GM23338 (cell line): ENCODE measurements at regions not wholly inside any gene's neighbourhood (a gene's known extent, or its start where the extent isn't known, plus 50 kb on each side); places are given as distances from the start of the nearest gene placed in this dataset.

Source experiments
- ATAC-seq: fragments of 200-7000 bp; cut with Tn5 transposase; 3 replicates; pipeline ENCODE4 v1.9.1; 2020
- DNase-seq: peaks from one replicate; pipeline ENCODE4 v3.0.0-alpha.2; 2015; ENCODE audit warnings: low spot score
- H2AFZ ChIP-seq: fragments of 200-600 bp; sonication (generic); 2 replicates; pipeline ENCODE4 v1.8.0; 2016; ENCODE audit warnings: antibody characterized with exemption, mild to moderate bottlenecking, moderate library complexity
- H3F3A ChIP-seq: fragments of 200-600 bp; sonication (generic); replicated peaks from 2 replicates; pipeline ENCODE4 v1.8.0; 2017; ENCODE audit warnings: antibody characterized with exemption, mixed run types, low read depth
- H3K27ac ChIP-seq: fragments of 200-600 bp; sonication (generic); 2 replicates; pipeline ENCODE4 v1.6.1; 2016; ENCODE audit warnings: low read depth
- H3K27me3 ChIP-seq: fragments of 200-600 bp; sonication (generic); 2 replicates; pipeline ENCODE4 v1.8.0; 2016; ENCODE audit warnings: mild to moderate bottlenecking, mixed run types, moderate library complexity; ENCODE audit not compliant: insufficient read depth
- H3K36me3 ChIP-seq: fragments of 200-600 bp; sonication (generic); 2 replicates; pipeline ENCODE4 v1.8.0; 2016; ENCODE audit warnings: mild to moderate bottlenecking; ENCODE audit not compliant: insufficient read depth
- H3K4me1 ChIP-seq: fragments of 200-600 bp; sonication (generic); 2 replicates; pipeline ENCODE4 v1.8.0; 2016; ENCODE audit warnings: mild to moderate bottlenecking, moderate library complexity; ENCODE audit not compliant: insufficient read depth
- H3K4me2 ChIP-seq: fragments of 200-600 bp; sonication (generic); 2 replicates; pipeline ENCODE4 v1.7.1; 2017; ENCODE audit warnings: mixed run types
- H3K4me3 ChIP-seq: fragments of 200-600 bp; sonication (generic); 2 replicates; pipeline ENCODE4 v1.6.1; 2016; ENCODE audit warnings: mixed run types
- H3K79me2 ChIP-seq: fragments of 200-600 bp; sonication (generic); replicated peaks from 2 replicates; pipeline ENCODE4 v1.8.0; 2017; ENCODE audit warnings: mild to moderate bottlenecking; ENCODE audit not compliant: insufficient read depth
- H3K9me2 ChIP-seq: fragments of 200-600 bp; sonication (generic); 2 replicates; pipeline ENCODE4 v1.8.0; 2017; ENCODE audit not compliant: insufficient read depth
- H4K20me1 ChIP-seq: fragments of 200-600 bp; sonication (generic); replicated peaks from 2 replicates; pipeline ENCODE4 v1.8.0; 2017; ENCODE audit warnings: mild to moderate bottlenecking; ENCODE audit not compliant: insufficient read depth
- H3K27ac Mint-ChIP-seq: 2 replicates; pipeline ENCODE4 v1.8.0; 2020; ENCODE audit warnings: inconsistent platforms, mild to moderate bottlenecking, moderate library complexity, mixed read lengths
- H3K27me3 Mint-ChIP-seq: 3 replicates; pipeline ENCODE4 v1.8.0; 2022; ENCODE audit warnings: low read depth, mild to moderate bottlenecking, moderate library complexity, mixed read lengths, inconsistent platforms; ENCODE audit not compliant: insufficient read depth, poor library complexity
- H3K36me3 Mint-ChIP-seq: 3 replicates; pipeline ENCODE4 v1.8.0; 2021; ENCODE audit warnings: low read depth, mild to moderate bottlenecking, inconsistent platforms, moderate library complexity, mixed read lengths
- H3K4me1 Mint-ChIP-seq: 3 replicates; pipeline ENCODE4 v1.8.0; 2020; ENCODE audit warnings: mild to moderate bottlenecking, inconsistent platforms, mixed read lengths
- H3K4me3 Mint-ChIP-seq: 3 replicates; pipeline ENCODE4 v1.8.0; 2021; ENCODE audit warnings: moderate library complexity, mild to moderate bottlenecking, inconsistent platforms, mixed read lengths
- H3K9me3 Mint-ChIP-seq: 3 replicates; pipeline ENCODE4 v1.8.0; 2020; ENCODE audit warnings: moderate library complexity, mild to moderate bottlenecking, inconsistent platforms, mixed read lengths
- CREB1 ChIP-seq: fragments of 250-450 bp; sonication (Bioruptor Pico); IDR thresholded peaks from 2 replicates; pipeline ENCODE4 v1.5.0; 2020; ENCODE audit warnings: low read depth, mild to moderate bottlenecking, moderate library complexity
- EZH2phosphoT487 ChIP-seq: fragments of 200-600 bp; sonication (generic); IDR thresholded peaks from one replicate; pipeline ENCODE4 v1.8.1; 2018; ENCODE audit warnings: antibody characterized with exemption; ENCODE audit not compliant: unreplicated experiment
- JUNB ChIP-seq: IDR thresholded peaks from one replicate; pipeline ENCODE4 v1.6.1; 2016; ENCODE audit warnings: antibody characterized with exemption; ENCODE audit not compliant: unreplicated experiment
- NANOG ChIP-seq: IDR thresholded peaks from 2 replicates; pipeline ENCODE4 v1.6.1; 2016; ENCODE audit warnings: antibody characterized with exemption, borderline replicate concordance
- POLR2AphosphoS5 ChIP-seq: IDR thresholded peaks from 2 replicates; pipeline ENCODE4 v1.6.1; 2016; ENCODE audit warnings: antibody characterized with exemption, low read depth
- STAT1 ChIP-seq: IDR thresholded peaks from one replicate; pipeline ENCODE4 v1.6.1; 2016; ENCODE audit warnings: antibody characterized with exemption; ENCODE audit not compliant: unreplicated experiment
- ZNF114 ChIP-seq: fragments of 250-450 bp; sonication (Bioruptor Pico); IDR thresholded peaks from 2 replicates; pipeline ENCODE4 v1.5.0; 2020; ENCODE audit warnings: mild to moderate bottlenecking, moderate library complexity
- TF ChIP-seq, protein P1 (sequence below): IDR thresholded peaks from one replicate; pipeline ENCODE4 v1.6.1; 2018; ENCODE audit warnings: antibody characterized with exemption; ENCODE audit not compliant: unreplicated experiment
- TF ChIP-seq, protein P2 (sequence below), 2 experiments: fragments of 200-600 bp in 1 of 2; sonication (generic) in 1 of 2; conservative IDR thresholded peaks; 2 replicates each; pipeline versions ENCODE4 v1.5.1 to v1.6.1; 2016 to 2017; ENCODE audit warnings: antibody characterized with exemption in 2 of 2, low read depth in 2 of 2, mild to moderate bottlenecking in 2 of 2, moderate library complexity in 1 of 2

DNA sequence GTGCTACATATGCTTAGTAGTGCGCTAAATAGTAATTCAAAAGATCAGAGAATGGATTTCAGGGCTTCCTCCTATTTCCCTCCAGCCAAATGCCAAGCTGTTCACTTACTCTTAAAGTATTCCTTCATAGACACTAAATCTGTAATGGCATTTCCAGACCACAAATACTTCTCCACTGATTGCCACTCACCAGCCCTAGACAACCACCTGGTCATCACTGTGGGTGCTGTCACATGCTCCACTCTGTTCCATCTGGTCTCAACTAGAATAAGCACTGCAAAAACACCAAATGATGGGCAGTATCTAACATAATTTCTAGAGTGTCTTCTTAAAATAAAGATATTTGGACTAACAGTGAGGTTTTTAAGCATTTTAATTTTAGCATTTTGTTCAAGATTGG is 341.3 kb downstream of the AASDHPPT start (continued):
- TF ChIP-seq, protein P1, sequence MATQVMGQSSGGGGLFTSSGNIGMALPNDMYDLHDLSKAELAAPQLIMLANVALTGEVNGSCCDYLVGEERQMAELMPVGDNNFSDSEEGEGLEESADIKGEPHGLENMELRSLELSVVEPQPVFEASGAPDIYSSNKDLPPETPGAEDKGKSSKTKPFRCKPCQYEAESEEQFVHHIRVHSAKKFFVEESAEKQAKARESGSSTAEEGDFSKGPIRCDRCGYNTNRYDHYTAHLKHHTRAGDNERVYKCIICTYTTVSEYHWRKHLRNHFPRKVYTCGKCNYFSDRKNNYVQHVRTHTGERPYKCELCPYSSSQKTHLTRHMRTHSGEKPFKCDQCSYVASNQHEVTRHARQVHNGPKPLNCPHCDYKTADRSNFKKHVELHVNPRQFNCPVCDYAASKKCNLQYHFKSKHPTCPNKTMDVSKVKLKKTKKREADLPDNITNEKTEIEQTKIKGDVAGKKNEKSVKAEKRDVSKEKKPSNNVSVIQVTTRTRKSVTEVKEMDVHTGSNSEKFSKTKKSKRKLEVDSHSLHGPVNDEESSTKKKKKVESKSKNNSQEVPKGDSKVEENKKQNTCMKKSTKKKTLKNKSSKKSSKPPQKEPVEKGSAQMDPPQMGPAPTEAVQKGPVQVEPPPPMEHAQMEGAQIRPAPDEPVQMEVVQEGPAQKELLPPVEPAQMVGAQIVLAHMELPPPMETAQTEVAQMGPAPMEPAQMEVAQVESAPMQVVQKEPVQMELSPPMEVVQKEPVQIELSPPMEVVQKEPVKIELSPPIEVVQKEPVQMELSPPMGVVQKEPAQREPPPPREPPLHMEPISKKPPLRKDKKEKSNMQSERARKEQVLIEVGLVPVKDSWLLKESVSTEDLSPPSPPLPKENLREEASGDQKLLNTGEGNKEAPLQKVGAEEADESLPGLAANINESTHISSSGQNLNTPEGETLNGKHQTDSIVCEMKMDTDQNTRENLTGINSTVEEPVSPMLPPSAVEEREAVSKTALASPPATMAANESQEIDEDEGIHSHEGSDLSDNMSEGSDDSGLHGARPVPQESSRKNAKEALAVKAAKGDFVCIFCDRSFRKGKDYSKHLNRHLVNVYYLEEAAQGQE, result no peak
- no peak for TF ChIP-seq POLR2AphosphoS5
- TF ChIP-seq STAT1, result no peak
- TF ChIP-seq NANOG, result no peak
- TF ChIP-seq EZH2phosphoT487, result no peak

DNA sequence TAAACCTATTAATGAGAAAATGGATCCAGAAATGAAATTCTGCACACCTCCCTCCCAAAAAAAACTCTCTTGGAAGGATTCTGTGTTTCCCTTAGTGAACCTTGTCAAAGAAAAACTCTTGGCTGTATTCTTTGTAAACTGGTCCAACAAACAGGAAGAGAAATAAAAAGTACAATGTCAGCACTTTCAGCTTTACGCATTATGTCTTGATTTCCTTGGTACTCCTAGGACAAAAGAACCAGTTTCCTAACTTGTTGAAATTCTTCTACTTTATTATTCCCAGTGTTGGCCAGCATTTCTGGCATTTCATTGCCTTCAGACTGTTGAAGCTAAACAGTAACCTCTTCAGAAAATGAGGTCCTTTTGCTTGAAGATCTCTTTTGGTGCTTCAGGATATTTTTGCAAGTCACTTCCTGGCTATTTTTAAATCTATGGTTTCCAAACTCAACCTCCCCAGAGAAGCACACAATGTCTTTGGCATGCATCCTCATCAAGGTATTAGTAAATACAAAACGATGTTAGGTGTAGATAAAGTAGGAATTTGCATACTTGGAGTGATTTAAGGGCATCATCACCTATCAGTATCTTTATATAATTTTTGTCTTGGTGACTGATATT is 342.7 kb downstream of the AASDHPPT start:
- no peaks in the 10 kb centered on the region for H3K27me3 ChIP-seq
- peak overlapping the region; percentile 33; the same call in 1 of the 2 replicates for H2AFZ ChIP-seq
- no peaks in the 10 kb centered on the region for H3K36me3 Mint-ChIP-seq
- H3K4me3 ChIP-seq, result no peak overlapping the region
- H3K4me2 ChIP-seq, result no peak overlapping the region
- H3F3A ChIP-seq, result no peaks in the 10 kb centered on the region
- H3K9me3 Mint-ChIP-seq, result no peaks in the 10 kb centered on the region
- H3K27me3 Mint-ChIP-seq, result no peaks in the 10 kb centered on the region
- peak overlapping the region; percentile 74; the same call in 1 of the 2 replicates for H3K27ac Mint-ChIP-seq
- ATAC-seq, result no peak
- H4K20me1 ChIP-seq, result no peaks in the 10 kb centered on the region
- peaks cover 14% of the 10 kb centered on the region; the same call in 2 of the 3 replicates for H3K4me1 Mint-ChIP-seq
- H3K9me2 ChIP-seq, result peaks cover 15% of the 10 kb centered on the region
- H3K4me3 Mint-ChIP-seq, result no peak overlapping the region
- H3K79me2 ChIP-seq, result no peaks in the 10 kb centered on the region
- H3K4me1 ChIP-seq, result peaks cover 9% of the 10 kb centered on the region
- TF ChIP-seq ZNF114, result no peak
- TF ChIP-seq EZH2phosphoT487, result no peak
- TF ChIP-seq CREB1 (CRISPR knock-in tag), result no peak
- TF ChIP-seq, protein P2, sequence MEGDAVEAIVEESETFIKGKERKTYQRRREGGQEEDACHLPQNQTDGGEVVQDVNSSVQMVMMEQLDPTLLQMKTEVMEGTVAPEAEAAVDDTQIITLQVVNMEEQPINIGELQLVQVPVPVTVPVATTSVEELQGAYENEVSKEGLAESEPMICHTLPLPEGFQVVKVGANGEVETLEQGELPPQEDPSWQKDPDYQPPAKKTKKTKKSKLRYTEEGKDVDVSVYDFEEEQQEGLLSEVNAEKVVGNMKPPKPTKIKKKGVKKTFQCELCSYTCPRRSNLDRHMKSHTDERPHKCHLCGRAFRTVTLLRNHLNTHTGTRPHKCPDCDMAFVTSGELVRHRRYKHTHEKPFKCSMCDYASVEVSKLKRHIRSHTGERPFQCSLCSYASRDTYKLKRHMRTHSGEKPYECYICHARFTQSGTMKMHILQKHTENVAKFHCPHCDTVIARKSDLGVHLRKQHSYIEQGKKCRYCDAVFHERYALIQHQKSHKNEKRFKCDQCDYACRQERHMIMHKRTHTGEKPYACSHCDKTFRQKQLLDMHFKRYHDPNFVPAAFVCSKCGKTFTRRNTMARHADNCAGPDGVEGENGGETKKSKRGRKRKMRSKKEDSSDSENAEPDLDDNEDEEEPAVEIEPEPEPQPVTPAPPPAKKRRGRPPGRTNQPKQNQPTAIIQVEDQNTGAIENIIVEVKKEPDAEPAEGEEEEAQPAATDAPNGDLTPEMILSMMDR (conservative IDR thresholded peaks at IDR 0.05; ENCODE audit: low read depth in 2 of 2), result no peak
- TF ChIP-seq, protein P1, result no peak
- no peak for TF ChIP-seq JUNB
- no peak for TF ChIP-seq STAT1
- no peak for DNase-seq
- no peaks in the 10 kb centered on the region for H3K36me3 ChIP-seq
- H3K27ac ChIP-seq, result no peak overlapping the region
